Erythroblast (primary cell): ENCODE measurements at regions not wholly inside any gene's neighbourhood (a gene's known extent, or its start where the extent isn't known, plus 50 kb on each side); places are given as distances from the start of the nearest gene placed in this dataset.

Source experiments
- GATA1 ChIP-seq: IDR thresholded peaks from 2 replicates; pipeline ENCODE4 v1.6.1; 2011; ENCODE audit warnings: low read depth, mild to moderate bottlenecking, control low read depth, low read length, moderate library complexity
- POLR2A ChIP-seq: IDR thresholded peaks from 2 replicates; pipeline ENCODE4 v1.6.1; 2011; ENCODE audit warnings: mild to moderate bottlenecking, low read length

DNA sequence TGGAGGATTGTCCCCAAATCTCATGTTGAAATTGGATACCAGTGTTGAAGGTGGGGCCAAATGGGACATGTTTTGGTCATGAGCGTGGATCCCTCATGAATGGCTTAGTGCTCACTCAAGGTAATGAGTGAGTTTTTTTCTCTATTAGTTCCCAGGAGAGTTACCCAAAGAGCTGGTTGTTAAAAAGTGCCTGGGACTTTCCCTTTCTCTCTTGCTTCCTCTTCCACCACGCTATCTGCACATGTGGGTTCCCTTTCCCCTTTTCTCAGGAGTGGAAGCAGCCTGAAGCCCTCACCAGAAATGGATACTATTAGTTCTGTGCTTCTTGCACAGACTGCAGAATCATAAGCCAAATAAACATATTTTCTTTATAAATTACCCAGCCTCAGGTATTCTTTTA is 465.4 kb downstream of the FSCB start:
- no peak for TF ChIP-seq POLR2A
- TF ChIP-seq GATA1 = no peak
